OCI-LY3 (cell line): ENCODE measurements at regions not wholly inside any gene's neighbourhood (a gene's known extent, or its start where the extent isn't known, plus 50 kb on each side); places are given as distances from the start of the nearest gene placed in this dataset.

Experiments used
- H2AFZ ChIP-seq: fragments of 200-600, 300-600 bp; shearing (Covaris generic); 2 replicates; pipeline ENCODE4 v1.6.0; 2014; ENCODE audit warnings: antibody characterized with exemption, low read depth, low read length
- H3K27ac ChIP-seq: fragments of 200-600, 300-600 bp; sonication (generic); 2 replicates; pipeline ENCODE4 v1.5.1; 2014; ENCODE audit warnings: mild to moderate bottlenecking, low read length, moderate library complexity, mixed read lengths
- H3K27me3 ChIP-seq: fragments of 200-600, 300-600 bp; sonication (generic); 2 replicates; pipeline ENCODE4 v1.6.1; 2014; ENCODE audit warnings: low read depth, low read length, mixed read lengths
- H3K36me3 ChIP-seq: fragments of 200-600, 300-600 bp; sonication (generic); replicated peaks from 2 replicates; pipeline ENCODE3; 2014; ENCODE audit warnings: low read depth, low read length, mixed read lengths
- H3K4me1 ChIP-seq: fragments of 300-600, 200-600 bp; sonication (generic); 2 replicates; pipeline ENCODE4 v1.6.1; 2014; ENCODE audit warnings: low read length, mixed read lengths
- H3K4me2 ChIP-seq: fragments of 200-600, 300-600 bp; sonication (generic); 2 replicates; pipeline ENCODE4 v1.6.1; 2014; ENCODE audit warnings: low read length, mixed read lengths
- H3K4me3 ChIP-seq: fragments of 300-600, 200-600 bp; sonication (generic); 2 replicates; pipeline ENCODE4 v1.5.1; 2014; ENCODE audit warnings: antibody characterized with exemption, mild to moderate bottlenecking, low read length, moderate library complexity
- H3K79me2 ChIP-seq: fragments of 300-600, 200-600 bp; shearing (Covaris generic); 2 replicates; pipeline ENCODE4 v1.6.1; 2014; ENCODE audit warnings: mild to moderate bottlenecking, low read length, mixed read lengths
- H3K9ac ChIP-seq: fragments of 300-600, 200-600 bp; shearing (Covaris generic); 2 replicates; pipeline ENCODE4 v1.6.0; 2014; ENCODE audit warnings: mild to moderate bottlenecking, low read length, moderate library complexity
- H3K9me3 ChIP-seq: fragments of 200-600, 300-600 bp; shearing (Covaris generic); 2 replicates; pipeline ENCODE4 v1.6.1; 2014; ENCODE audit warnings: low read length, mixed read lengths; ENCODE audit not compliant: insufficient read depth
- H4K20me1 ChIP-seq: fragments of 200-600, 300-600 bp; sonication (generic); 2 replicates; pipeline ENCODE4 v1.6.1; 2016; ENCODE audit warnings: low read length, mixed read lengths; ENCODE audit not compliant: insufficient read depth
- CTCF ChIP-seq: fragments of 200-600, 300-600 bp; sonication (generic); IDR thresholded peaks from 2 replicates; pipeline ENCODE4 v1.5.1; 2014; ENCODE audit warnings: antibody characterized with exemption, low read length, low read depth
- EZH2phosphoT487 ChIP-seq: fragments of 200-600 bp; shearing (Covaris generic); IDR thresholded peaks from 2 replicates; pipeline ENCODE4 v1.6.1; 2018; ENCODE audit warnings: antibody characterized with exemption, mixed run types, low read depth

GRCh38 chr14:42535397-42535796 lies 928.7 kb downstream of the LRFN5 start:
- Histone ChIP-seq H3K4me1 (no peaks in the 10 kb centered on the region), H2AFZ (0 out of 2 replicates have a peak overlapping the region, but pooled peaks have one; percentile 40), H3K27me3 (no peaks in the 10 kb centered on the region), H3K9me3 (no peaks in the 10 kb centered on the region), H3K27ac (no peak overlapping the region), H3K4me3 (peak overlapping the region; percentile 71), H3K9ac (peak overlapping the region; percentile 50; the same call in 1 of the 2 replicates), H3K4me2 (peak overlapping the region; percentile 27; the same call in 1 of the 2 replicates), H4K20me1 (no peaks in the 10 kb centered on the region), H3K79me2 (no peaks in the 10 kb centered on the region), H3K36me3 (no peaks in the 10 kb centered on the region)
- TF ChIP-seq CTCF (peak; percentile 34), EZH2phosphoT487 (no peak)

DNA sequence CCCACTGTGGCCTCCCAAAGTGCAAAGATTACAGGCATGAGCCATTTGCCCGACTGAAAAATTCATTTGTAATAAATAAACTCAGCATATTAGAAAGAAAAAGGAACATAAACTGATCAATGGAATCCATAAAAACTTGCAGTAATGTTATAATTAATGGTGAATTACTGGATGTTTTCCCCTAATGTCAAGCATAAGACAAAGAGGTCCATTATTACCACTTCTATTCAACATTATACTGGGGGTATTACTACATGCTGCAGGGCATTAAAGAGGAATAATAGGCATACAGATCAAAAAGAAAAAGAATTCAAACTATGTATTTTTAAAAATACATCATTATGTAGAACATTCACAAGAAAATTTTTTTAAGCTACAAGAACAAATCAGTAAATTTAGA lies 926.8 kb downstream of the LRFN5 start:
- H3K27ac ChIP-seq, result no peak overlapping the region
- H3K36me3 ChIP-seq, result no peaks in the 10 kb centered on the region
- no peaks in the 10 kb centered on the region for H3K27me3 ChIP-seq
- no peaks in the 10 kb centered on the region for H4K20me1 ChIP-seq
- H3K9ac ChIP-seq, result no peak overlapping the region
- H3K9me3 ChIP-seq, result no peaks in the 10 kb centered on the region
- no peak for TF ChIP-seq EZH2phosphoT487
- TF ChIP-seq CTCF, result no peak
- H3K79me2 ChIP-seq, result no peaks in the 10 kb centered on the region
- no peaks in the 10 kb centered on the region for H3K4me1 ChIP-seq
- H3K4me2 ChIP-seq, result no peak overlapping the region
- no peak overlapping the region for H2AFZ ChIP-seq
- no peak overlapping the region for H3K4me3 ChIP-seq

DNA sequence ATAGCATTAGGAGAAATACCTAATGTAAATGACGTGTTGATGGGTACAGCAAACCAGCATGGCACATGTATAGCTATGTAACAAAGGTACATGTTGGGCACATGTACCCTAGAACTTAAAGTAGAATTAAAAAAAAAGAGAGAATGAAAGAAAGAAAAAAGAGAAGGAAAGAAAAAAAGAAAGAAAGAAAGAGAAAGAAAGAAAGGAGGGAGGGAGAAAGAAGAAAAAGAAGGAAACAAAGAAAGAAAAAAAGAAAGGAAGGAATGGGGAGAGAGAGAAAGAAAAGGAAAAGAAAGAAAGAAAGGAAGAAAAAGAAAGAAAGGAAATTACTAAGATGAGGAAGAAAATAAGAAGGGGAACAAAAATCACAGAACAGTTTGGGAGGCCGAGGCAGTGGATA lies 925.5 kb downstream of the LRFN5 start:
- Histone ChIP-seq H3K79me2 (no peaks in the 10 kb centered on the region), H3K9me3 (no peaks in the 10 kb centered on the region), H3K27ac (no peak overlapping the region), H2AFZ (no peak overlapping the region), H3K27me3 (no peaks in the 10 kb centered on the region), H4K20me1 (no peaks in the 10 kb centered on the region), H3K9ac (no peak overlapping the region), H3K36me3 (no peaks in the 10 kb centered on the region), H3K4me1 (no peaks in the 10 kb centered on the region), H3K4me3 (no peak overlapping the region), H3K4me2 (no peak overlapping the region)
- TF ChIP-seq EZH2phosphoT487, result no peak
- no peak for TF ChIP-seq CTCF

- Histone ChIP-seq H2AFZ (no peak overlapping the region), H3K27ac (no peak overlapping the region)
These were observed 920.5 kb downstream of the LRFN5 start for GRCh38 chr14:42527141-42527540.

More at GRCh38 chr14:42527141-42527540, 920.5 kb downstream of the LRFN5 start:
- peaks cover 8% of the 10 kb centered on the region for H3K4me1 ChIP-seq
- TF ChIP-seq EZH2phosphoT487 (no peak), CTCF (no peak)
- no peaks in the 10 kb centered on the region for H3K36me3 ChIP-seq
- H3K4me3 ChIP-seq, result no peak overlapping the region
- no peaks in the 10 kb centered on the region for H4K20me1 ChIP-seq
- H3K9me3 ChIP-seq, result no peaks in the 10 kb centered on the region
- H3K9ac ChIP-seq, result no peak overlapping the region
- no peaks in the 10 kb centered on the region for H3K27me3 ChIP-seq
- H3K79me2 ChIP-seq, result no peaks in the 10 kb centered on the region
- no peak overlapping the region for H3K4me2 ChIP-seq
